Activated CD4-positive, alpha-beta T cell treated with anti-CD3 and anti-CD28 coated beads for 24 hours (primary cell): ENCODE measurements at regions not wholly inside any gene's neighbourhood (a gene's known extent, or its start where the extent isn't known, plus 50 kb on each side); places are given as distances from the start of the nearest gene placed in this dataset.

Experiments
- DNase-seq, 2 donors: peaks; one replicate each; pipeline ENCODE4 v3.0.0-alpha.2; 2020; ENCODE audit warnings: low read depth in 2 of 2

- no peak for DNase-seq
Measured at GRCh38 chr5:96588539-96588938, 73.6 kb upstream of the CAST start.

DNA sequence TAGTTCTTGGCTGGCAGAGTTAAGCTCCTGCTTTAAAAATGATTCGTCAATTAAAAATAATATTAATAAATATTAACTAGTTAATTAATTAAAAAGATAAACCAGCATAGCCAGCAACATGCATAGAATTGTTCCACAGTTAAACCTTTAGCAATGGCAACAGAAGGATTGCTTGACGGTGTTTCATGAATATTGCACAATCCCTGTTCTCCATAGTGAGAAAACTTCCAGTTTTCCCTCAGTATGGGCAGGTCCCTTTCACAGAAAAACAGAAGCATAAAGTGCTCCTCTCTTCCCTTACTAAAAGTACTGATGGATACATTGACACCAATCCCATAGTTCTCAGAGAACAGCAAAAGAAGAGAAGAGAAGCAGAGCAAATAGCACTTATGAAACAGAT, 71.4 kb upstream of the CAST start:
- DNase-seq, result no peak

GRCh38 chr5:96595300-96596090, 66.7 kb upstream of the CAST start:
- no peak for DNase-seq

DNA sequence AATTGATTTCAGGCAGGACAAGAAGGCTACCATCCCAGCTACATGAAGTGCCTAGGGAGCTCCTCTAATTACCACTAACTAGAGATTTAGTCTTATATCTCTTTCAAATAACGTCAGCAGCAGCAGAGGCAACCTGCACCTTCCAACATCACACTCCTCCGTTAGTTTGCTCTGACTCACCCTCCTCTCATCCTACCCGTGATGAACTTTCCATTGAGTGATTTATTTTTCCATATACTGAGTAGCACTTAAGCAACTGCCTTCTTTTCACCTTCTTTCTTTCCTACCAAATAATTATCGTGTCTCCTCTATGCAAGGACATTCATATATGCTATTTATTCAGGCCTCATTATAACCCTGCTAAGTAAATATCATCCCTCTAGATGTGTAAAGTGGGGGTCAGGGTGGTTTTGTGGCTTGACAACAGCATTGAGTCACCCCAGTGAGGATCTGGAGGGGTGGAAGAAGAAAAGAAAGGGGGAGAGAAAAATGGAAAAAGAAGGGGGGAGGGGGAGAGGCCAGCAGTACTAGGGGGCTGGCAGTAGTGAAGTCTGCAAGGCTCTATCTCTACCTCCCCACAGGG, 64.6 kb upstream of the CAST start:
- no peak for DNase-seq

DNA sequence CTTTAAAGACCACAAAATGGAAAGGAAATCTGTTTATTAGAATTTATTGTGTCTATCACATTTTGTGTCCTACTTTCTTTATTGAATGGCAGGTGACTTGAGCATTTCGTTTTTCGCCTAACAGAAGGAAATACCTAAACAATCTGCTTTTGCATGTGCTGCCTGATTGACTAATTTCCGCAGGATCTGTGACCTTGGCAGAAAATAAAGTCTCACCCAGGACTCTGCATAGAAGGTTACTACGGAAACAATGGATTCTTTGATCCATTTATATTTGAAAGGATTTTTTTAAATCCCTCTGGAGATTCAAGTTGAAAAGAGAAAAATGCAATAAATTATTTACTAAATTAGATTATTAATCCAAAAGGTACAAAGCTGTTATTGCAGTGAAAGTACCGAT, 61.0 kb upstream of the CAST start:
- no peak for DNase-seq

- DNase-seq, result peak; percentile 22 to 71
Measured at GRCh38 chr5:96601715-96602244, 60.4 kb upstream of the CAST start.

GRCh38 chr5:96602776-96603175, 59.4 kb upstream of the CAST start:
- DNase-seq, result no peak

DNA sequence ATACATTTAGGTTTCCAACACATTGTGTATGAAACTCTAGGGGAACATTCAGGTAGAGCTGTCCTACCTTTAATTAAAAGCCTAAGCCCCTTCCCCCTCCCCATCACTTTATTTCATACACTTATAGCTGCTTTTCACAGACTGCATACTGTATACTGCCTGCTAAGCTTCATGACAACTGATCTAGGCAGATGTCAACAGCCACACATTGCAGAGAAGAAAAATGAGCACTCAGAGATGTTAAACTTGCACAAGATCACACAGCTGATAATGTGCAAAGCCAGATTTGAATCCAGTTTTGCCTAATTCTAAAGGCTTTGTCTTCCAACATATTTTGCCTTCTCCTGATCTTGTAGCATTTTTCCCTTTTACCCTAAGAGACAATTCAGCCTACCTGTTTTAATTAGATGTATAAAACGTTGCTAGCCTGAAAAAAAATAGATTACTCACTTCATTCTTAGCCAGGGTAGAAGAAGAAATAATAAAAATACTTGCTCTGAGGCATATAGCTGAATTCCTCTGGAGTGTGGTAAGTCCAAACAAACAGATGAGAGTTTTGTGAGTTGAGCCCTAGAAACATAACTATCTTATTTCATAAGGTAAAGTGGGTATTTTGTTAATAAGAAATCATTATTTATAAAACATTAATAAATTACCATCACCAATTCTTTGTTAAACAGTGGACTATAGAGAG, 56.9 kb upstream of the CAST start:
- no peak for DNase-seq

DNA sequence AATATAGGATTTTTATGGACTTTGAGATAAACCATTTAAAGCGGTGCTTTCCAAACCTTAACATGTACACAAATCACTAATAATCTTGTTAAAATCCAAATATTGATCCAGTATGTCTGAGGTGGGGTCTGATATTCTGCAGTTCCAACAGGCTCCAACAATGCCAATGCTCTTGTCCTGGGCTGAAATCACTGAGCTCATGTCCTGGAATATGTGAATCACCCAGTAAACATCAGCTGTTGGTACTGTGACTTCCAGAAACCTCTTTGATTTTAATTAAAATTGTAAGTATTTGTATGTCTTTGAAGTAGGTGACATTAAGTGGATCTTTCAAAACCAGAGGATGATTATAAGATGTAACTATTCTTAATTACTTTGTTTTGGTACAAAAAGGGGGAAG, 52.8 kb upstream of the CAST start:
- DNase-seq, result no peak

DNA sequence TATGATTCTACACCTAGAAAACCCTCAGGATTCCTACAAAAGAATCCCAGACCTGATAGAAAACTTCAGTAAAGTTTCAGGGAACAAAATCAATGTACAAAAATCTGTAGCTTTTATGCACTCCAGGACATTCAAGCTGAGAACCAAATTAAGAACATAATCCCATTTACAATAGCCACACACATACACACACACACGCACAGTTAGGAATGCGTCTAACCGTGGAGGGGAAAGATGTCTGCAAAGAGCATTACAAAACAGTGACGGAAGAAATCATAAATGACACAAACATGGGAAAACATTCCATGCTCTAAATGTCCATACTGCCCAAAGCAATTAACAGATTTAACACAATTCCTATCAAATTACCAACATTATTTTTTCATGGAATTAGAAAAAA, 51.4 kb upstream of the CAST start:
- no peak for DNase-seq

DNA sequence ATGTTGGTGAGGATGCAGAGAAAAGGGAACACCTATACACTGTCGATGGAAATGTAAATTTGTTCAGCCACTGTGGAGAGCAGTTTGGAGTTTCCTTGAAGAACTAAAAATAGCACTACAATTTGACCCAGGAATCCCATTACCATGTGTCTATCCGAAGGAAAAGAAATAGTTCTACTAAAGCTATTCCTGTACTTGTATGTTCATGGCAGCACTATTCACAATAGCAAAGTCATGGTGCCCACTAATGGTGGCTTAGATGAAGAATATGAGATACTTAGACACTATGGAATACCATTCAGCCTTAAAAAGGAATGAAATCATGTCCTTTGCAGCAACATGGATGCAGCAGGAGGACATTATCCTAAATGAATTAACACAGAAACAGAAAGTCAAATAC, 50.2 kb upstream of the CAST start:
- no peak for DNase-seq
